Endothelial cell of umbilical vein (primary cell): ENCODE measurements at regions not wholly inside any gene's neighbourhood (a gene's known extent, or its start where the extent isn't known, plus 50 kb on each side); places are given as distances from the start of the nearest gene placed in this dataset.
A peak's percentile ranks its signal among the peaks of the same experiment; 100 is the strongest.

Experiments
- EZH2 ChIP-seq: IDR thresholded peaks from 2 replicates; pipeline ENCODE4 v1.6.1; 2012; ENCODE audit warnings: borderline replicate concordance, low read depth, mild to moderate bottlenecking, moderate library complexity, low read length, inconsistent platforms; ENCODE audit not compliant: severe bottlenecking
- FOS ChIP-seq: IDR thresholded peaks from 2 replicates; pipeline ENCODE4 v1.6.1; 2011; ENCODE audit warnings: mild to moderate bottlenecking, low read length, moderate library complexity, borderline replicate concordance; ENCODE audit not compliant: insufficient read depth
- JUN ChIP-seq: IDR thresholded peaks from 2 replicates; pipeline ENCODE4 v1.6.1; 2011; ENCODE audit warnings: borderline replicate concordance, low read depth; ENCODE audit not compliant: insufficient read length, insufficient read depth
- POLR2A ChIP-seq: IDR thresholded peaks from 2 replicates; pipeline ENCODE4 v1.6.1; 2012; ENCODE audit warnings: low read depth, mild to moderate bottlenecking, control low read depth, low read length
- POLR2AphosphoS5 ChIP-seq: IDR thresholded peaks from 2 replicates; pipeline ENCODE4 v1.6.1; 2012; ENCODE audit warnings: low read depth, mild to moderate bottlenecking, control low read depth, low read length, moderate library complexity; ENCODE audit not compliant: insufficient read depth
- TF ChIP-seq, protein P1 (sequence below), 2 donors: IDR thresholded peaks; 1 replicate in 1 of 2; 2 replicates in 1 of 2; pipeline ENCODE4 v1.5.1; 2011; ENCODE audit warnings: low read length in 2 of 2, mild to moderate bottlenecking in 2 of 2, moderate library complexity in 2 of 2, control low read depth in 1 of 2, inconsistent platforms in 1 of 2, low read depth in 1 of 2; ENCODE audit not compliant: insufficient read depth in 1 of 2; ENCODE audit errors: extremely low read depth in 1 of 2

GRCh38 chr5:113678924-113679575 lies 165.6 kb downstream of the YTHDC2 start:
- TF ChIP-seq, protein P1, sequence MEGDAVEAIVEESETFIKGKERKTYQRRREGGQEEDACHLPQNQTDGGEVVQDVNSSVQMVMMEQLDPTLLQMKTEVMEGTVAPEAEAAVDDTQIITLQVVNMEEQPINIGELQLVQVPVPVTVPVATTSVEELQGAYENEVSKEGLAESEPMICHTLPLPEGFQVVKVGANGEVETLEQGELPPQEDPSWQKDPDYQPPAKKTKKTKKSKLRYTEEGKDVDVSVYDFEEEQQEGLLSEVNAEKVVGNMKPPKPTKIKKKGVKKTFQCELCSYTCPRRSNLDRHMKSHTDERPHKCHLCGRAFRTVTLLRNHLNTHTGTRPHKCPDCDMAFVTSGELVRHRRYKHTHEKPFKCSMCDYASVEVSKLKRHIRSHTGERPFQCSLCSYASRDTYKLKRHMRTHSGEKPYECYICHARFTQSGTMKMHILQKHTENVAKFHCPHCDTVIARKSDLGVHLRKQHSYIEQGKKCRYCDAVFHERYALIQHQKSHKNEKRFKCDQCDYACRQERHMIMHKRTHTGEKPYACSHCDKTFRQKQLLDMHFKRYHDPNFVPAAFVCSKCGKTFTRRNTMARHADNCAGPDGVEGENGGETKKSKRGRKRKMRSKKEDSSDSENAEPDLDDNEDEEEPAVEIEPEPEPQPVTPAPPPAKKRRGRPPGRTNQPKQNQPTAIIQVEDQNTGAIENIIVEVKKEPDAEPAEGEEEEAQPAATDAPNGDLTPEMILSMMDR (IDR thresholded peaks at IDR 0.05; ENCODE audit: extremely low read depth in 1 of 2, insufficient read depth in 1 of 2, low read depth in 1 of 2, low read length in 2 of 2), result peak; percentile 58 to 64
- TF ChIP-seq POLR2AphosphoS5, result no peak
- no peak for TF ChIP-seq FOS
- no peak for TF ChIP-seq POLR2A
- TF ChIP-seq EZH2, result no peak
- TF ChIP-seq JUN, result no peak
